Stimulated activated CD4-positive, alpha-beta T cell treated with anti-CD3 and anti-CD28 coated beads, Interleukin-15, amount 100 ng/mL, for 48 hours (primary cell): ENCODE measurements at regions not wholly inside any gene's neighbourhood (a gene's known extent, or its start where the extent isn't known, plus 50 kb on each side); places are given as distances from the start of the nearest gene placed in this dataset.

Source experiments
- DNase-seq, 2 donors: peaks; one replicate each; pipeline ENCODE4 v3.0.0-alpha.2; 2020; ENCODE audit warnings: low read depth in 2 of 2

- DNase-seq = no peak
Measured at GRCh38 chr6:40754461-40755045, 167.4 kb upstream of the LRFN2 start.

GRCh38 chr6:40753675-40754448 lies 166.7 kb upstream of the LRFN2 start:
- DNase-seq = no peak

GRCh38 chr6:40753048-40753447 lies 165.9 kb upstream of the LRFN2 start:
- DNase-seq = no peak

DNA sequence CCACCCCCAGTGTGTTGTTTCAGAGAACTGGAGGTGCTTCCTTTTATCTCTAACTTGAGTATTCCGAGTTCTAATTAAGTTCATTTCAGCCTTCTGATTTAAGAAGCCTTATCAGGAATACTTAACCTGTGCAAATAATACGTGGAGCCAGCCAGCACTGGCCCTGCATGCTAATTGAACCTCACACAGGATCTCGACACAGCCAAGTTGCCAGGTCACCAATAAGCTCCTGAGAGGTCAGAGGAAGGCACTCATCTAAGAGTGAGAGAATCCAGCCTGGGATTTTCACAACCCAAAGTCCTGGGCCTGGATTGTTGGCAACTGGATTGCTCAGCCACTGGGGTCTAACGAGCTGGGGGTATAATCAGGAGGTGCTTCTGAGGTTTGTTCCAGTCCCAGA lies 157.7 kb upstream of the LRFN2 start:
- DNase-seq = no peak

DNA sequence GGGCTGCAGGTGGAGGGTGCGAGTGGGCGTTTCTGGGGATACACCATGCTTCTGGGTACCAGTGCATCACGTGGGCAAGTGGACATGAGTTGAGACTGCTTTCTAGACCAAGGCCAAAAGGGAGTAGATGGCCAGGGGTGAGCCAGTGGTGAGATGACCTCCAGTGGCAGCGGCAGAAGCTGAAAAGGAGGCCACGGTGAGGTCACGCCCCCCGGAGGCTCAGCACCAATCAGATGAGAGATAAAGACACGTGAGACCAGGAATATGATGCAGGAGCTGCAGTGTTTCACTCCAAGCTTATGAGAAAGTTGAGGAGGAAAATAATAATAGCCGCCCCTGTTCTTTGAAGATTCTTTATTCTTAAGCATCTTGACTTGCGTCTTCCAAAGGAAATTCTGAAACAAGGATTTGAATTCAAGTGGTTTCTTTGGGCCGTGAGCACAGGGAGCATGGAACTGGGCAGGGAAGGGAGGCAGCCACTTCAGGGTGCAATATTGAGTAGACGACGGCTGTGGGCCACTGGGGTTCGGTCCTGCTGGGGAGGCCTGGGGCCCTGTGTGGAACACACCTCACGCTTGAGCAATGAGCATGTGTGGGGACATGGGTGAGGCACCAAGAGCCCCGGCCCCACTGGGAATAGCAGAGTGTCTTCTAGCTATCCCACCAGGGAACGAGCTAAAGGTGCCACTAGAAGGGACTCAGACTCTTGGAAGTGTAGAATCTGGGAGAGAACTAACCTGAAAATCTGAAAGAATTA lies 156.7 kb upstream of the LRFN2 start:
- no peak for DNase-seq

GRCh38 chr6:40743226-40743625 lies 156.1 kb upstream of the LRFN2 start:
- no peak for DNase-seq

- no peak for DNase-seq
Measured at GRCh38 chr6:40740518-40740917, 153.4 kb upstream of the LRFN2 start.

GRCh38 chr6:40738551-40739193 lies 151.5 kb upstream of the LRFN2 start:
- no peak for DNase-seq

DNA sequence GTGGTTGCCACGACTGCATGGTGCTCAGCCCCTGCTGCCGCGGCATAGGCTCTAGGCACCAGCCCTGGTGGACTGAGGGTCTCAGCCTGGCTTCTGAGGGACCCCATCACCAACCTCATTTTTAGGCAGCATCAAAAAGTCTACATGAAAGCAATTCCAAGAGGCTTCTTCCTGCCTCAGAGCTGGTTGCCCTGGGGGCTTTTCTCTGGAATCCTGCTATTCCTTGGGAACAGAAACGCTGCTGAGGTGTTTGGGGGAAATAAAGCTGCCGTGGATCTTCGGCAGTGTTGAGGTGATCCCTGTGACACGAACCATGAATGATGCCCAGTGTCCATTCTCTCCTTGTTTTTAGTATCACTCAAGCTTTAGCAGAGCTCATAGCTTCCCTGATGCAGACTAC lies 148.4 kb upstream of the LRFN2 start:
- DNase-seq = no peak

- DNase-seq = no peak
Measured at GRCh38 chr6:40735121-40735520, 148.0 kb upstream of the LRFN2 start.

GRCh38 chr6:40734607-40735006 lies 147.4 kb upstream of the LRFN2 start:
- no peak for DNase-seq

DNA sequence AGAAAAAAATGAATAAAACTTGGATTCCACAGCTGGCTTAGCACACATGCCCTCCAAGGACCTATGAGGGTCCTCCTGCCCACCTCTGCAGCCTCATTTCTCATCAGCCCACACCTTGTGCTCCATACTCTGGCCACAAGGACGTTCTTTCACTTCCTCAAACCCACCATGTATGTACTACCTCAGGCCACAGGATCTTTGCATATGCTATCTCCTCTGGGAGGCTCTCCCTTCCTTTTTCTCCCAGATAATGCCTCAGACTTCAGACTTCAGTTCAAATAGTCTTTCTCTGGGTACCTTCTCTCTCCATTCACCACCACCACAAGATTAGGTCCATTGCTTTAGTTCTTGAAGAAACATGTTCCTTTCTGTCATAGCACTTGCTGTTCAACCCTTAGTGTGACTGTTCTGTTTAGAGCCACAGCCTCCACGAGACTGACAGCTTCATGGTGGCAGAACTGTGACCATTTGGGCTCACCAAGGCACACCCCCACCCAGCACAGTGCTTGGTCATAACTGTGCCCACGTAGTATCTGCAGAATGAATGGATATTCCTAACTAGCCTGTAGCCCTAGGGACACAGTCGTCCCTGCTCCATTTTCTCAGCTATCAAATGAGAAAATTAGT lies 146.7 kb upstream of the LRFN2 start:
- no peak for DNase-seq

- no peak for DNase-seq
Measured at GRCh38 chr6:40733290-40733689, 146.1 kb upstream of the LRFN2 start.

DNA sequence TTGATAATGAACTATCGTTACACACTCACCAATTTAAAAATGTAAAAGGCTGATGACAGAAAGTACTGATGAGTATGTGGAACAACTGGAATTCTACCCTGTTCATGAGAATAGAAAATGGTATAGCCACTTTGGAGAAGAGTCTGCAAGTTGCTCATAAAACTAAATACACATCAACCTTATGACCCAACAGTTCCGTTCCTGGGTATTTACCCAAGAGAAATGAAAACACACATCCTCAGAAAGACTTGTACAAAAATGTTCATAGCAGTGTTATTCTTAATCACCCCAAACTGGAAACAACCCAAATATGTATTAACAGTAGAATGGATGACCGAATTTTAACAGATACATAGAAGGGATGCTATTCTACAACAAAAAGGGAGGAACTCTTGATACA lies 145.7 kb upstream of the LRFN2 start:
- DNase-seq = no peak

- DNase-seq = no peak
Measured at GRCh38 chr6:40728643-40729042, 141.5 kb upstream of the LRFN2 start.

- no peak for DNase-seq
Measured at GRCh38 chr6:40727271-40727670, 140.1 kb upstream of the LRFN2 start.

DNA sequence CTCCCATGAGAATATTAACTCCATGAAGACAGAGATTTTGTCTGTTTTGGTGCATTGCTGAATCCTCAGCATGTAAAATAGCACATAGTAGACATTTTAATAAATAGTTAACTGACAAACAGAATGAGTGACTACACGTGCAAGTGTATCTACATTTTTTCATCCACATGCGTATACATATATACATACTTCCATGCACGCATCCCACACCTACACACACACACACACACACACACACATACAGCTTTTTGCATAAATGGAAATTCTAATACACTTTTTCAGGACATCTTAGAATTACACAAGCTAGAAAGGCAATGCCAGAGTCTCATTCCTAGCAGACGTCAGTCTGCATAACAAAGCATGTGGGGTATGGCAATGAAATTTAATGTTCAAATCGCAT lies 139.7 kb upstream of the LRFN2 start:
- no peak for DNase-seq

- DNase-seq = no peak
Measured at GRCh38 chr6:40725390-40725789, 138.2 kb upstream of the LRFN2 start.

- DNase-seq = no peak
Measured at GRCh38 chr6:40724886-40725285, 137.7 kb upstream of the LRFN2 start.

DNA sequence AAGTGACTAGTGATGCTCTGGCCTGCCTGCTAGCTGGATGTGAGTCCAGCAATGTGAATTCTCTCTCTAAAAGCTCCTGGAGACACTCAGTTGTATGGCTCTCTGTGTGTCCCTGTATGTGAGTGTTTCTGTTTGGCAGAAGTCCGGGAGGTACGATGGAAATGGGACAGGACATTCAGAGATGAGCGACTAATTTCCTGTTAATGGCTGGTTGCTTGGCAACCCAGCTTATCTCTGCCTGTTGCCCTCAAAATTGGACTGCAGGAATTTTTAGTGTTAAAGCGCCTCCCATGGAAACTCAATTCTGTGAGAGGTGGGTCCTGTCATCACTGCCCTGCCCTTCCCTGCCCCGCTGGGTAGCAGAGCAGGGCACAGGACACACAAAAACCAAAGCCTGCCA lies 136.8 kb upstream of the LRFN2 start:
- no peak for DNase-seq

DNA sequence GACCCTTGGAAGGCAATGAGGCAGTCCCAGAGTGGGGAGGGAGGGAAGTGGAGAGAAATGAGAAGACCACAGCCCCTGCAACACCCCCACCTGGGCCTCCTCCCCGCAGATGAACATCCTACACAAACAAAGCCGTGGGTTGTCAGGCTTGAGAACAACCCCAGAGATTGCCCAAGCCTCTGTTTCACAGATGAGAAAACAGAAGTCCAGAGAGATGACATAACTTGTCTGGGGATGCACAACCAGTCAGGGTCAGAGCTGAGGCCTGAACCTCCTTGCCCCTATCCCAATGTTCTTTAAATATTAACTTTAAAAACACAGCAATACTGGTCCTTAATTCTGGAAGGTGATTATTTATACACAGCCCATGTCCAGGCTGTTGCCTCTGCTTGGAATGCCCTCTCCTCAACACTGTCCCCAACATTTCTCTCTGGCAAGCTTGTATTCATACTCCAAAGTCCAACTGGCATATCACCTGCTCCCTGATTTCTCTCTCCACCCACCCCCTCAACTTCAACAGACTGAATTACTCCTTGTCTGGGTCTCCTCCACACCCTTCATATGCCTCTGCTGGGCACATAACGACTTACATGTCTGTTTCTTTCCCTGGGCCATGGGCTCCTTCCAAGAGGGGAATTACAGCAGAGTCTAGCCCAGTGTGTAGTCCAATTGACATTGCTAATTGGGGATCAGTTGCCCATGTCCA lies 135.5 kb upstream of the LRFN2 start:
- no peak for DNase-seq
